Fibroblast of lung (primary cell): ENCODE measurements at regions not wholly inside any gene's neighbourhood (a gene's known extent, or its start where the extent isn't known, plus 50 kb on each side); places are given as distances from the start of the nearest gene placed in this dataset.
"Not testable (repeated sequence)": the region's sequence is repeated elsewhere in the genome, so short reads cannot be mapped to it uniquely, and the experiment has no call there.

ENCODE experiments used
- CTCF ChIP-seq, 2 donors: IDR thresholded peaks in 1 of 2; conservative IDR thresholded peaks in 1 of 2; 1 replicate in 1 of 2; 2 replicates in 1 of 2; pipeline ENCODE4 v1.5.1; 2011 to 2012; ENCODE audit warnings: low read length in 2 of 2, control low read depth in 1 of 2, inconsistent platforms in 1 of 2, low read depth in 1 of 2, mild to moderate bottlenecking in 1 of 2
- EZH2 ChIP-seq: IDR thresholded peaks from 2 replicates; pipeline ENCODE4 v1.5.1; 2012; ENCODE audit warnings: low read length, control low read depth, mild to moderate bottlenecking; ENCODE audit errors: missing control alignments

- not testable (repeated sequence) for TF ChIP-seq CTCF (conservative IDR thresholded peaks at IDR 0.05 in 1 of 2, IDR thresholded peaks at IDR 0.05 in 1 of 2; ENCODE audit: low read depth in 1 of 2, low read length in 2 of 2); EZH2
Observed at GRCh38 chr16:29258946-29259634, 147.4 kb downstream of the NPIPB11 start.
